Mammary epithelial cell (primary cell): ENCODE measurements at regions not wholly inside any gene's neighbourhood (a gene's known extent, or its start where the extent isn't known, plus 50 kb on each side); places are given as distances from the start of the nearest gene placed in this dataset.

Source experiments
- CTCF ChIP-seq, 2 donors: IDR thresholded peaks in 1 of 2; conservative IDR thresholded peaks in 1 of 2; 2 replicates each; pipeline ENCODE4 v1.5.1; 2011 to 2012; ENCODE audit warnings: inconsistent platforms in 2 of 2, low read length in 2 of 2, mild to moderate bottlenecking in 2 of 2, control low read depth in 1 of 2, low read depth in 1 of 2; ENCODE audit not compliant: insufficient read depth in 1 of 2; ENCODE audit errors: extremely low read depth in 1 of 2
- EZH2 ChIP-seq: IDR thresholded peaks from 2 replicates; pipeline ENCODE4 v1.6.1; 2012; ENCODE audit warnings: low read length, inconsistent platforms, borderline replicate concordance

- TF ChIP-seq EZH2 (no peak), CTCF (conservative IDR thresholded peaks at IDR 0.05 in 1 of 2, IDR thresholded peaks at IDR 0.05 in 1 of 2; ENCODE audit: extremely low read depth in 1 of 2, insufficient read depth in 1 of 2, low read depth in 1 of 2, low read length in 2 of 2) (no peak)
Measured at GRCh38 chr2:220676695-220677094, 895.4 kb downstream of the EPHA4 start.
